Limb (tissue), 2 donors: ENCODE measurements at regions not wholly inside any gene's neighbourhood (a gene's known extent, or its start where the extent isn't known, plus 50 kb on each side); places are given as distances from the start of the nearest gene placed in this dataset.
"Not testable (repeated sequence)": the region's sequence is repeated elsewhere in the genome, so short reads cannot be mapped to it uniquely, and the experiment has no call there.

Experiments used
- DNase-seq, 2 donors: peaks; one replicate each; pipeline ENCODE4 v3.0.0-alpha.2; 2016; ENCODE audit errors: extremely low spot score in 2 of 2

GRCh38 chr3:124137216-124137615 is 145.3 kb upstream of the ROPN1 start:
- DNase-seq: no peak

- no peak for DNase-seq
These were observed 146.2 kb upstream of the ROPN1 start for GRCh38 chr3:124138148-124138547.

DNA sequence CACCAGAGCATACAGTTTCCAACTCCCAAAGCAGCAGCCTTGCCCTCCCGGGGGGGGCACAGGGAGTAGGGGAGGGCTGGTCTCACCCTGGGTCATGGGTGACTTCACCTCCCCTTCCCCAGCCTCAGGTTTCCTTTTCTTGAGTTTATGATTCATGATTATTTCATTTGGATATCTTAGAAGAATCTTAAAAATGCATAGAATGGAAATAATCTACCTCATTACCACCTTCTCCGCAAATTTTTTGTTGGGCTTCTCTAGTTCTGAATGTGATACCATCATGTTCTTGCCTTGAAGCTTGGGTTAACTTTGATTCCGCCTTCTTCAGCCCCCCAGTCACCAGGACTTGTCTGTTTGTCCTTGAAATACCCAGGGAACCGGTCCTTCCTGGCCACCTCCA is 148.8 kb upstream of the ROPN1 start:
- no peak for DNase-seq

DNA sequence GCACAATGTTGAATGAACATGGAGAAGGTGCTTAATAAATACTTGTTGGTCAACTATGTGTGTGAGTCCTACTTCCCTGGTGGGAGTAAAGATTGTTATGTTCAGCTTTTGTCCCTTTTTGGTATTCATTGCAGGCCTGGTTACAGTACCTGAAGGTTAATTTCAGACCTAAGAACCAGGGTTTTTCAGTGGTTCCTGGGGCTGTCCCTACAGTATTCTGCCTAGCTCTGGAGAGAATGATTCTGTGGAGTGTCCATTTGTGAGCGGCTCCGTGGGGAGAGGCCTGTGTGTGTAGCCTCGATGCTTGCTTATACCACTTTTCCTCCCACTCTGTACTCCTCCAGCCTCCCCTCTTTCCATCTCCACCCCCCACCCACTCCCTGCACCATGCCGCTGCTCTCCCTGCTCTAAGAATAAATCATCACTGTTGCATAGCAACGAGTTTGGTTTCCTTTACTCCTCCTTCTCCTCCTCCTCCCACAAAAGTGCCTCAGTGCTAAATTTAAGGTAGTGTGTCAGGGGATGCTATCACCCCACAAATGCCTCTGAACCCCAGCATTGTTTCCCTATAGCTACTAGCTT is 150.6 kb upstream of the ROPN1 start:
- DNase-seq: peak in 1 of 2 donors; percentile 45

GRCh38 chr3:124143047-124143446 is 151.1 kb upstream of the ROPN1 start:
- DNase-seq: no peak

DNA sequence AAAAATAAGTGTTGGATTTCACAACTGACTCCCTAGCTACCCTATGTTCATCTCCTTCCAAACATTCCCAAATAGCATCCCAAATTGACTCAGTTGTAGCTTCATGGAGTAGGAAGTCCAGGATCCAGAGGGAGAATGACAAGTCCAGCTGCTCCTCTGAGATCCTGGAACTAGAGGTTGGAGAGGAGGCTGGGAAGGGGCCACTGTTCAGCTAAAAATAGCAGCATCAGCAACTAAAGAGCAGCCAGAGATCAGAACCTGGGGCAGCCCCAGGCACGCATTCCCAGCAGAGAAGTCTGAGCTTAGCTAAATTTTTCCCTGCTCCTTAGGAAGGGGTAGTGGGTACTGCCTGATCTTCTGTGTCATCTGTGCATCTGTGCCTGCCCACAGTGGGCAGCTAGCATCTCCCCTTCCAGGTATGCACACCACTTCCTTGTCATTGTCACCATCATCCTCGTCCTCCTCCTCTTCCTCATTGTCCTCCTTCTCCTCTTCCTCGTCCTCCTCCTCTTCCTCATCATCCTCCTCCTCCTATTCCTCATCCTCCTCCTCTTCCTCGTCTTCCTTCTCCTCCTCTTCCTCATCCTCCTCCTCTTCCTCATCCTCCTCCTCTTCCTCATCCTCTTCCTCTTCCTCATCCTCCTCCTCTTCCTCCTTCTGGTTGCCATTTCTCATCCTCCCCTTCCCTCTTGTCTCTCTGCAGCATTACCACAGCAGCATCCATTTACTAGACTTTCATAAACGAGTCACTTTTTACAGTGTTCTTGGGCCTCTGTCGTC is 152.3 kb upstream of the ROPN1 start:
- DNase-seq: no peak

- no peak for DNase-seq
These were observed 155.5 kb upstream of the ROPN1 start for GRCh38 chr3:124147429-124147828.

DNA sequence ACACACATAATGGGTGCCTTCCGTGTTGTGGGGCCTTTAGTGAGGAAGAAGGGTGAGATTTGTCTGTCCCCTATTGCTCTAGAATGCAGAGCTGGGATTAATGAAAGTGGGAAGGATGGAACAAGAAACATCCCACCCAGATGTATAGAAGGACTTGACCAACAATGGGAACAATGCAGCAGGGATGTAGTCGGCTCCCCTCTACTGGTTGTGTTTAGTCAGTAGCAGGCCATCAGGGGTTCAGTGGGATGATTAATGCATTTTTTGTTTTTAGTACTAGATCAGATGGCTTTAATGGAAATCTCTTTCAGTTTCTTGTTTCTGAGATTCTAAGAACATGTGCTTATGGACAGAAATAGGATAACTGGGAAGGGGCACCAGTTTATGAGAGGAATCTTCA is 156.0 kb upstream of the ROPN1 start:
- DNase-seq: no peak

DNA sequence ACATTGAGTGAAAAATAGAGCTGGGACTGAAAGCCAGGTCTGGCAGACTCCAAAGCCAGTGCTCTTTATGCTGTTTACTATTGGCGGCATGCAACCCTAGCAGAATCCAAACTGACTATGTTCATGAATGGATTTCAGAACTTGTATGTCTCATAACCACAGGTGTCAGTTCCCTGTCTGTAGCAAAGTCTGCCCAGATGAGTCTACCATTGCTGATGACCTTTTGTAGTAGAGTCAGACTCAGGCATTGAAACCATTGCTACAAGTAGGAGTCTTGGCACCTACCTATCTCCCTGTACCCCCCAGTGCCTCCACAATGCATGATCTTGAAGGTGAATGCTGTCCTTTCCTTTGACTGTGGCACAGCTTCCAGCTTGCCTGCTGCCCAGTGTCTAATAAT is 157.2 kb upstream of the ROPN1 start:
- DNase-seq: no peak

DNA sequence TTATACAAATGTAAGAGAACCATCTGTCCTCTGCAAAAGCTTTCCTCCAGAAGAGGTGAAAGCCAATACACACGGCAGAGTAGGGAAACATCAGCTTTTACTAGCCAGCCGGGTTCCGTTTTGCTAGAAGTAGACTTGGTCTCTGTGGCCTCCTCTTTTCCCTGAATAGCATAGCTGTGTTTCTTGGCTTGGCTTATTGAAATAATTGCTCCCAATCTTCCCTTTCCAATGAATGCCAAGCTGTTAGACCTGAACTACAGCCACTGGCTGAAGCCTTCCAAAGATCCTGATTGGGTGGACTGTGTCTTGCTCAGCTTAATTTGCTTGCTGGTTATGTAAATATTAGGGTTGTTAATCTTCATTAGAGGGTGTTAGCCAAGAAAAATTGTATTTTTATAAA is 157.8 kb upstream of the ROPN1 start:
- DNase-seq: no peak

DNA sequence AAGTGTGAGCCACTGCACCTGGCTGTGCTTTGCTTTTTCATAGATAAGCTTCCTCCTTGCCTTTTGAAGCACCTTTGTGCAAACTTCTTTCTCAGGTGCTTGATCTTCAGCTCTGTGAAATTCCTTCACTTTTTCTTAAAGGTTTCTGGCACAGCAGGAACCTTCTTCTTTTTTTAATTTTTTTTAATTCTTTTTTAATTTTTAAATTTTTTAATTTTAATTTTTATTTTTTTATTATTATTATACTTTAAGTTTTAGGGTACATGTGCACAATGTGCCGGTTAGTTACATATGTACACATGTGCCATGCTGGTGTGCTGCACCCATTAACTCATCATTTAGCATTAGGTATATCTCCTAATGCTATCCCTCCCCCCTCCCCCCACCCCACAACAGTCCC is 161.0 kb upstream of the ROPN1 start:
- not testable (repeated sequence) for DNase-seq

GRCh38 chr3:124156866-124157712 is 165.2 kb upstream of the ROPN1 start:
- DNase-seq: no peak

DNA sequence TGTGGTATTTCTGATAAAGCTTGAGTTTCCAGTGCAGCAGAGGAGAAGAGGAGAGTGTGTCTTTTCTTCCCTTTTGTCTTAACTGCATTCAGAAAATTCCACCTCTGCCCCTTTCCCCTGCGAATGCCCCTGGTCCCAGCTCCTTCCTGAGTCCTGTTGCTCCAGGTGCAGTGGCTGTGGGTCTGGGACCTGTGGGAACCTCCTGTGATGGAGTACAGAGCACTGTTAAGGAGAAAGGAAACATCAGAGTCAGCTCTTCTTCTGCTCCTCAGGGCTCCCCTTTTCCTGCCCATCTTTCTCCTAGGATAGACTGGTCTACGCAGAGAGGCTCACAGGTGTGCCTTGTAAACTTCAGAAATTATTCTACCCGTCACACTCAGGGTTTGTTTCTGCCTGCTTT is 165.8 kb upstream of the ROPN1 start:
- DNase-seq: no peak

- DNase-seq: no peak
These were observed 166.4 kb upstream of the ROPN1 start for GRCh38 chr3:124158168-124158881.

- no peak for DNase-seq
These were observed 169.5 kb upstream of the ROPN1 start for GRCh38 chr3:124161448-124161847.

GRCh38 chr3:124163689-124164088 is 171.8 kb upstream of the ROPN1 start:
- DNase-seq: no peak

- no peak for DNase-seq
These were observed 176.3 kb upstream of the ROPN1 start for GRCh38 chr3:124168271-124168670.

DNA sequence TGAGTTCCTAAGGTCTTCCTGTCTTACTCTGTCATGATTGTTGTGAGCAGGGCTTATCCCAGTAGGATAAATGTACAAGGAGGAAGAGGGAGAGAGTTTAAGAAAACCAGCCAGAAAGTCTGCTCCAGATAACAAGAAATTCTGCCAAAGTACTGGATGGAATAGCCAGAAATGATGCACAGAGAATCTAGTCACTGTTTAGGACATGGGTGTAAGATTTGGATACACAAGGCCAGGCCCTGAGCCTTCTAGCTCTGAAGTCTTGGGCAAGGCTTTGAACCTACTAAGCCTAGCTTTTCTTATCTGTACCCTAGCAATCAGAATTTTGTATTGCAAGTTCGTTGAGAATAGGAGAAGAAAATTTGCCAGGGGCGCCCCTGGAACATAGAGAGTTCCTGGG is 180.4 kb upstream of the ROPN1 start:
- no peak for DNase-seq

DNA sequence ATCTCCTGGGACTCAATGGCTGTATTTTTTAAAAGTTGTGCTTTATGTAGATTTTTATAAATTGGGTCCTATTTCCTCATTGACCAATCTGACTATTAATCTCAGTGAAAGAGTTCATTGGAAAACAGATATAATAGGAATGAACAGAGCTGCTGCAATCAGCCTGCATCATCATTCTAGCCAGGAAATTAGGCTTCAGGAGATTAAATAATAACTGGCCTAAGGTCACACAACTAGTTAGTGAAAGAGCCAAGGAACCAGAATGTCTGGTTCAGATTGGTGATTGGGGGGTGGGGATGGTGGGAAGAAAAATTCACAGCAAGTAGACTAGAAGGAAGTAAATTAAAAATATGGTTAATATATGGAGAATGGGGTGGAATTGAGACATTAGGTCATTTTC is 180.9 kb upstream of the ROPN1 start:
- DNase-seq: no peak

DNA sequence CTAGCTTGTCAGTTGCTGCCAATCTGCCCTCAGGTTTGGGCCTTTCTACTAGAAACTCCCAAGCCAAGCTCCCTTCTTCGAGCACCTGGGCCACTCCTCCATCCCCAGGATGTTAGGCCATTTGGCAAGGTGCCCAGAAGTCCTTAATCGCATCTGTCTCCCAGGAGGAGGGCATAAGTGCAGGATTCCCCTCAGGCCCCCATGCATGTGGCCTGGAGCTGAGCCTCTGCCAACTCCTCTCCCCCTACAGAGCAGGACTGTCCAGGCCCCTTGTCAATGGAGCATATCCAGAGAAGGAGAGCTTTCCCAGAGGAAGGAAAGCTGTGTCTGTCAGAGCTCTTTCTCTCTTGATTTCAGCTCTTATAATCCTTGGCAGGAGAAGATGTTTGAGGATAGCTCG is 182.6 kb upstream of the ROPN1 start:
- peak in 1 of 2 donors; percentile 61 for DNase-seq

DNA sequence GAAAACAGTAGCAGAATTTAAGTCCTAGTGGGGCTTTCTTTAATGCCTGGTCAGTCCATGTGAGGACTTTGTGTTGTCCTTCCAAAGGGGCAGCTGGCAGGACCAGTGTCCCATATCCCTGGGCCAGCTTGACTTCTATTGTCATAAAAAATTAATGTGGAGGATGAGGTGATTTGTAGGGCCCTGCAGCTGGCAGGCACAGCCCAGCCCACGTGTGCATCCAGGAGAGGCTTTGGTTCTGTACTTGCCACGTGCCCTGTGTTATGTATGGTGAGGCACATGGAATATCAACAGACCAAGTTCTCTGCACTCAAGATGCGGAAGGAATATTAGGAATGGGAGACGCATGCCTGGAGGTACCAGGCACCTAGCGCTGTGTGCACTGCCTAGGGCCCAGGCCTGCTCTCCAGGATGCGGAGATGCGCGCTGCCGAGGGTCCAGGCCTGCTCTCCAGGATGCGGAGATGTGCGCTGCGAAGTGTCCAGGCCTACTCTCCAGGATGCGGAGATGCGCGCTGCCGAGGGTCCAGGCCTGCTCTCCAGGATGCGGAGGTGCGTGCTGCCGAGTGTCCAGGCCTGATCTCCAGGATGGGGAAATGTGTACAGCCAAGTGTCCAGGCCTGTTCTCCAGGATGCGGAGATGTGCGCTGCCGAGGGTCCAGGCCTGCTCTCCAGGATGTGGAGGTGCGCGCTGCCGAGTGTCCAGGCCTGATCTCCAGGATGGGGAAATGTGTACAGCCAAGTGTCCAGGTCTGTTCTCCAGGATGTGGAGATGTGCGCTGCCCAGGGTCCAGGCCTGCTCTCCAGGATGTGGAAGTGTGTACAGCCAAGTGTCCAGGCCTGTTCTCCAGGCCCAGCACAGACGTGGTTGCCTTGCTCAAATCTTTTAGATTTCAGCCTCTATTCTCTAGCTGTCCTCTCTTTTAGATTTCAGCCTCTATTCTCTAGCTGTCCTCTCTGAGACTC is 183.3 kb upstream of the ROPN1 start:
- DNase-seq: no peak
